ENCODE measurements at regions not wholly inside any gene's neighbourhood (a gene's known extent, or its start where the extent isn't known, plus 50 kb on each side); places are given as distances from the start of the nearest gene placed in this dataset.

DNA sequence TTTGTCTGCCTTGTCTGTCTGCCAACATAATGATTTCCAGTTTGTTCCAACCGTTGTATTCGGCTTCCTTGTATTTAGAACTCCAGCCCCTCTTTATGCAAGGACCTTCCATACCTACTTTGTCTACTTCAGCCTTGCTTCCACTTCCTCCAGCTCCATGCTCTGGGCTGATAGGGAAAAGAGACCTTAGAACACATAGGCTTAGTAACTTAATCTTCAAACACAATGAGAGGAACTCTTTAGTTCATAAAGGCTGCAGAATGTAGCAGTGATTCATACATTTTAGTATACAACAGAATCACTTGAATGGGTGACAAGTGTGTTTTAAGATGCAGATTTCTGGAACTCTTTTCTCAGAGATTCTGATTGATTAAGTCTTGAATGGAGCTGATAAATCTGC, 102.8 kb upstream of the IFNE start:
- TF ChIP-seq CTCF (IDR thresholded peaks at IDR 0.05) = no peak
- no peak for TF ChIP-seq POLR2A (IDR thresholded peaks at IDR 0.05)

Data from adrenal gland (tissue), 5 donors.